MM.1S (cell line): ENCODE measurements at regions not wholly inside any gene's neighbourhood (a gene's known extent, or its start where the extent isn't known, plus 50 kb on each side); places are given as distances from the start of the nearest gene placed in this dataset.

Experiments used
- DNase-seq: peaks from one replicate; pipeline ENCODE4 v3.0.0-alpha.2; 2015
- H2AFZ ChIP-seq: fragments of 300-600 bp; sonication (generic); 2 replicates; pipeline ENCODE4 v1.6.0; 2016; ENCODE audit warnings: antibody characterized with exemption, low read length
- H3F3A ChIP-seq: fragments of 300-600 bp; sonication (generic); 2 replicates; pipeline ENCODE4 v1.6.1; 2016; ENCODE audit warnings: mild to moderate bottlenecking, antibody characterized with exemption, low read length, moderate library complexity, mixed read lengths; ENCODE audit not compliant: insufficient read depth
- H3K27ac ChIP-seq: fragments of 300-600 bp; sonication (generic); 2 replicates; pipeline ENCODE4 v1.5.1; 2016; ENCODE audit warnings: mild to moderate bottlenecking, low read length
- H3K27me3 ChIP-seq: fragments of 300-600 bp; sonication (generic); replicated peaks from 2 replicates; pipeline ENCODE4 v1.6.0; 2016; ENCODE audit warnings: low read length; ENCODE audit not compliant: insufficient read depth
- H3K36me3 ChIP-seq: fragments of 300-600 bp; sonication (generic); replicated peaks from 2 replicates; pipeline ENCODE4 v1.6.1; 2016; ENCODE audit warnings: mild to moderate bottlenecking, low read length, mixed read lengths; ENCODE audit not compliant: insufficient read depth
- H3K4me1 ChIP-seq: fragments of 300-600 bp; sonication (generic); 2 replicates; pipeline ENCODE4 v1.6.1; 2016; ENCODE audit warnings: low read length, mixed read lengths
- H3K4me2 ChIP-seq: fragments of 300-600 bp; sonication (generic); 2 replicates; pipeline ENCODE4 v1.6.0; 2016; ENCODE audit warnings: low read depth, low read length
- H3K4me3 ChIP-seq: fragments of 300-600 bp; sonication (generic); 2 replicates; pipeline ENCODE4 v1.5.1; 2016; ENCODE audit warnings: low read length, mixed read lengths
- H3K79me2 ChIP-seq: fragments of 300-600 bp; sonication (generic); 2 replicates; pipeline ENCODE4 v1.6.1; 2016; ENCODE audit warnings: mixed run types, low read length, mixed read lengths
- H3K9ac ChIP-seq: fragments of 300-600 bp; sonication (generic); 2 replicates; pipeline ENCODE4 v1.6.1; 2016; ENCODE audit warnings: low read length, mixed read lengths
- H3K9me2 ChIP-seq: fragments of 300-600 bp; sonication (generic); replicated peaks from 2 replicates; pipeline ENCODE4 v1.6.1; 2016; ENCODE audit warnings: mild to moderate bottlenecking, low read length, mixed read lengths; ENCODE audit not compliant: insufficient read depth
- H3K9me3 ChIP-seq: fragments of 300-600 bp; sonication (generic); replicated peaks from 2 replicates; pipeline ENCODE4 v1.6.1; 2016; ENCODE audit warnings: mild to moderate bottlenecking, low read length, mixed read lengths; ENCODE audit not compliant: insufficient read depth
- H4K20me1 ChIP-seq: fragments of 300-600 bp; sonication (generic); 2 replicates; pipeline ENCODE4 v1.6.1; 2016; ENCODE audit warnings: mild to moderate bottlenecking, low read length, moderate library complexity, mixed read lengths; ENCODE audit not compliant: insufficient read depth
- CTCF ChIP-seq: fragments of 300-600 bp; sonication (generic); IDR thresholded peaks from 2 replicates; pipeline ENCODE4 v1.5.1; 2016; ENCODE audit warnings: antibody characterized with exemption, low read length, mixed read lengths
- EZH2 ChIP-seq: fragments of 300-600 bp; sonication (generic); optimal IDR thresholded peaks from 2 replicates; pipeline ENCODE3; 2017; ENCODE audit warnings: low read depth, mild to moderate bottlenecking, antibody characterized with exemption, low read length, mixed read lengths
- EZH2phosphoT487 ChIP-seq: fragments of 300-600 bp; sonication (generic); IDR thresholded peaks from 2 replicates; pipeline ENCODE4 v1.6.1; 2018; ENCODE audit warnings: antibody characterized with exemption, low read length

- H3K79me2 ChIP-seq, result no peaks in the 10 kb centered on the region
- DNase-seq, result peak; percentile 30
These were observed 56.5 kb upstream of the DST start for GRCh38 chr6:56699066-56699654.

GRCh38 chr6:56695702-56696101 lies 53.0 kb upstream of the DST start:
- Histone ChIP-seq H3K4me1 (no peaks in the 10 kb centered on the region), H3K9me2 (no peaks in the 10 kb centered on the region), H3K79me2 (no peaks in the 10 kb centered on the region), H3K27me3 (no peaks in the 10 kb centered on the region), H3K4me2 (no peak overlapping the region), H3K9ac (no peak overlapping the region), H4K20me1 (no peaks in the 10 kb centered on the region), H3K27ac (no peak overlapping the region), H3K9me3 (no peaks in the 10 kb centered on the region), H3K4me3 (no peak overlapping the region), H2AFZ (no peak overlapping the region), H3K36me3 (no peaks in the 10 kb centered on the region), H3F3A (no peaks in the 10 kb centered on the region)
- TF ChIP-seq EZH2 (no peak), EZH2phosphoT487 (no peak), CTCF (no peak)
- DNase-seq, result no peak

More at GRCh38 chr6:56699066-56699654, 56.5 kb upstream of the DST start:
- Histone ChIP-seq H3K27me3 (no peaks in the 10 kb centered on the region), H3K9me3 (no peaks in the 10 kb centered on the region), H3K4me2 (no peak overlapping the region), H3F3A (no peaks in the 10 kb centered on the region), H3K27ac (no peak overlapping the region), H2AFZ (no peak overlapping the region), H3K9me2 (no peaks in the 10 kb centered on the region), H3K36me3 (no peaks in the 10 kb centered on the region), H3K4me1 (no peaks in the 10 kb centered on the region), H3K4me3 (no peak overlapping the region), H3K9ac (no peak overlapping the region), H4K20me1 (no peaks in the 10 kb centered on the region)
- TF ChIP-seq EZH2phosphoT487, result no peak
- peak; percentile 51 for TF ChIP-seq CTCF

GRCh38 chr6:56694002-56694401 lies 51.3 kb upstream of the DST start:
- H4K20me1 ChIP-seq, result no peaks in the 10 kb centered on the region
- H3K4me1 ChIP-seq, result peaks cover 14% of the 10 kb centered on the region
- H3K27me3 ChIP-seq, result no peaks in the 10 kb centered on the region
- H3K4me2 ChIP-seq, result no peak overlapping the region
- no peak for TF ChIP-seq EZH2phosphoT487
- TF ChIP-seq EZH2, result no peak
- no peak for TF ChIP-seq CTCF
- H3K9me3 ChIP-seq, result no peaks in the 10 kb centered on the region
- H3K79me2 ChIP-seq, result no peaks in the 10 kb centered on the region
- H3K4me3 ChIP-seq, result no peak overlapping the region
- no peaks in the 10 kb centered on the region for H3K36me3 ChIP-seq
- H3K9ac ChIP-seq, result no peak overlapping the region
- DNase-seq, result no peak
- H3K9me2 ChIP-seq, result no peaks in the 10 kb centered on the region
- H3F3A ChIP-seq, result peaks cover 6% of the 10 kb centered on the region; the same call in 1 of the 2 replicates
- H2AFZ ChIP-seq, result no peak overlapping the region
- no peak overlapping the region for H3K27ac ChIP-seq
